WTC11 (cell line): ENCODE measurements at regions not wholly inside any gene's neighbourhood (a gene's known extent, or its start where the extent isn't known, plus 50 kb on each side); places are given as distances from the start of the nearest gene placed in this dataset.

Experiments used
- ATAC-seq: fragments of 200-7000 bp; cut with Tn5 transposase; 2 replicates; pipeline ENCODE4 v1.10.0; 2021; ENCODE audit warnings: mild to moderate bottlenecking, moderate library complexity
- CTCF ChIA-PET: fragments of 300-600 bp; sonication (Branson Sonifier 250); formaldehyde crosslinking; loops from one replicate; lab custom pipeline; 2021; ENCODE audit warnings: antibody characterized with exemption; lab: Charles Lee
- POLR2A ChIA-PET: fragments of 350-600 bp; sonication (Branson Sonifier 250); formaldehyde crosslinking; loops from one replicate; lab custom pipeline; 2021; ENCODE audit warnings: antibody characterized with exemption; lab: Charles Lee
- DNase-seq: peaks from one replicate; pipeline ENCODE4 v3.0.0; 2021; ENCODE audit warnings: low spot score
- H3K27ac Mint-ChIP-seq: 2 replicates; pipeline ENCODE4 v1.8.0; 2021; ENCODE audit warnings: mixed read lengths
- H3K27me3 Mint-ChIP-seq: 2 replicates; pipeline ENCODE4 v1.8.0; 2021; ENCODE audit warnings: low read depth, mild to moderate bottlenecking, moderate library complexity, mixed read lengths
- H3K36me3 Mint-ChIP-seq: 2 replicates; pipeline ENCODE4 v1.8.0; 2021; ENCODE audit warnings: mixed read lengths
- H3K4me1 Mint-ChIP-seq: 2 replicates; pipeline ENCODE4 v1.8.0; 2022; ENCODE audit warnings: mixed read lengths
- H3K4me3 Mint-ChIP-seq: 2 replicates; pipeline ENCODE4 v1.8.0; 2021; ENCODE audit warnings: mild to moderate bottlenecking, moderate library complexity, mixed read lengths
- H3K9me3 Mint-ChIP-seq: 2 replicates; pipeline ENCODE4 v1.8.0; 2021; ENCODE audit warnings: mixed read lengths
- ARID4B ChIP-seq: sonication (generic); formaldehyde crosslinking; IDR thresholded peaks from 2 replicates; pipeline ENCODE4 v1.8.0; 2023; ENCODE audit warnings: missing genetic modification reagents, mild to moderate bottlenecking, borderline replicate concordance
- CREB1 ChIP-seq: sonication (generic); formaldehyde crosslinking; IDR thresholded peaks from 2 replicates; pipeline ENCODE4 v1.8.0; 2023; ENCODE audit warnings: mild to moderate bottlenecking, missing genetic modification reagents
- CTCF ChIP-seq: fragments of 200-600 bp; IDR thresholded peaks from 2 replicates; pipeline ENCODE4 v1.8.0; 2022; ENCODE audit warnings: antibody characterized with exemption
- E2F5 ChIP-seq: sonication (generic); formaldehyde crosslinking; IDR thresholded peaks from 2 replicates; pipeline ENCODE4 v1.8.1; 2022; ENCODE audit warnings: mild to moderate bottlenecking, moderate library complexity, missing genetic modification reagents
- GRHL2 ChIP-seq: fragments of 250-450 bp; sonication (Bioruptor Pico); IDR thresholded peaks from 2 replicates; pipeline ENCODE4 v1.8.0; 2022; ENCODE audit warnings: mild to moderate bottlenecking, moderate library complexity; ENCODE audit not compliant: insufficient replicate concordance, severe bottlenecking
- IRF2 ChIP-seq: sonication (generic); formaldehyde crosslinking; IDR thresholded peaks from 2 replicates; pipeline ENCODE4 v1.8.0; 2022; ENCODE audit warnings: low read depth, missing genetic modification reagents, borderline replicate concordance
- JAZF1 ChIP-seq: fragments of 250-450 bp; sonication (Bioruptor Pico); IDR thresholded peaks from 2 replicates; pipeline ENCODE4 v1.9.0; 2021; ENCODE audit warnings: moderate library complexity, mild to moderate bottlenecking, inconsistent platforms
- NR2C2 ChIP-seq: sonication (generic); formaldehyde crosslinking; IDR thresholded peaks from 2 replicates; pipeline ENCODE4 v1.8.0; 2022; ENCODE audit warnings: mild to moderate bottlenecking, missing genetic modification reagents
- PRDM15 ChIP-seq: sonication (generic); formaldehyde crosslinking; IDR thresholded peaks from 2 replicates; pipeline ENCODE4 v1.8.0; 2022; ENCODE audit warnings: missing genetic modification reagents
- PREB ChIP-seq: sonication (generic); formaldehyde crosslinking; IDR thresholded peaks from 2 replicates; pipeline ENCODE4 v1.8.1; 2022; ENCODE audit warnings: mild to moderate bottlenecking, missing genetic modification reagents, moderate library complexity, borderline replicate concordance
- SMAD4 ChIP-seq: sonication (generic); formaldehyde crosslinking; IDR thresholded peaks from 2 replicates; pipeline ENCODE4 v1.8.0; 2022; ENCODE audit warnings: mild to moderate bottlenecking, missing genetic modification reagents
- SOX15 ChIP-seq: fragments of 250-450 bp; sonication (Bioruptor Pico); IDR thresholded peaks from 2 replicates; pipeline ENCODE4 v1.9.0; 2021; ENCODE audit warnings: mild to moderate bottlenecking
- STAT6 ChIP-seq: sonication (generic); formaldehyde crosslinking; conservative IDR thresholded peaks from 2 replicates; pipeline ENCODE4 v1.8.1; 2023; ENCODE audit warnings: mild to moderate bottlenecking, low read depth, missing genetic modification reagents, moderate library complexity
- TEAD1 ChIP-seq: sonication (generic); formaldehyde crosslinking; IDR thresholded peaks from 2 replicates; pipeline ENCODE4 v1.8.0; 2022; ENCODE audit warnings: mild to moderate bottlenecking, missing genetic modification reagents
- ZNF121 ChIP-seq: sonication (generic); formaldehyde crosslinking; IDR thresholded peaks from 2 replicates; pipeline ENCODE4 v1.8.0; 2023; ENCODE audit warnings: missing genetic modification reagents
- ZNF263 ChIP-seq: sonication (generic); formaldehyde crosslinking; IDR thresholded peaks from 2 replicates; pipeline ENCODE4 v1.8.1; 2022; ENCODE audit warnings: low read depth, mild to moderate bottlenecking, moderate library complexity, missing genetic modification reagents
- ZNF396 ChIP-seq: fragments of 250-450 bp; sonication (Bioruptor Pico); IDR thresholded peaks from 2 replicates; pipeline ENCODE4 v1.8.0; 2021; ENCODE audit warnings: mild to moderate bottlenecking, moderate library complexity, borderline replicate concordance
- ZNF671 ChIP-seq: fragments of 250-450 bp; sonication (Bioruptor Pico); IDR thresholded peaks from 2 replicates; pipeline ENCODE4 v1.8.0; 2021; ENCODE audit warnings: mild to moderate bottlenecking

GRCh38 chr6:94389218-94389617 is 969.9 kb upstream of the EPHA7 start:
- Mint-ChIP-seq H3K36me3 (no peaks in the 10 kb centered on the region), H3K27ac (no peak overlapping the region), H3K4me1 (no peaks in the 10 kb centered on the region), H3K4me3 (no peak overlapping the region), H3K27me3 (no peaks in the 10 kb centered on the region), H3K9me3 (no peaks in the 10 kb centered on the region)
- POLR2A ChIA-PET, result no interaction called here
- ATAC-seq, result no peak
- no peak for DNase-seq
- no peak for TF ChIP-seq CREB1 (CRISPR knock-in tag)
- TF ChIP-seq, all 79 proteins: peak for 0
- CTCF ChIA-PET, result no interaction called here

- ATAC-seq (no peak), DNase-seq (no peak)
- H3K4me1 Mint-ChIP-seq, result peaks cover 6% of the 10 kb centered on the region
- H3K27ac Mint-ChIP-seq, result no peak overlapping the region
- POLR2A ChIA-PET, result no interaction called here
- peaks cover 4% of the 10 kb centered on the region for H3K9me3 Mint-ChIP-seq
- TF ChIP-seq ZNF121 (CRISPR knock-in tag), result no peak
- TF ChIP-seq E2F5 (CRISPR knock-in tag), result no peak
- no peak for TF ChIP-seq CTCF
- no peak for TF ChIP-seq ARID4B (CRISPR knock-in tag)
- TF ChIP-seq ZNF671 (CRISPR knock-in tag), result no peak
- no peak for TF ChIP-seq GRHL2 (CRISPR knock-in tag)
- TF ChIP-seq TEAD1 (CRISPR knock-in tag), result no peak
- no peak for TF ChIP-seq IRF2 (CRISPR knock-in tag)
- no peak for TF ChIP-seq JAZF1 (CRISPR knock-in tag)
- TF ChIP-seq SOX15 (CRISPR knock-in tag), result no peak
- no peak for TF ChIP-seq PREB
- no peak for TF ChIP-seq ZNF263
- TF ChIP-seq SMAD4 (CRISPR knock-in tag), result no peak
- no peaks in the 10 kb centered on the region for H3K36me3 Mint-ChIP-seq
- CTCF ChIA-PET, result no interaction called here
- H3K4me3 Mint-ChIP-seq, result no peak overlapping the region
- no peaks in the 10 kb centered on the region for H3K27me3 Mint-ChIP-seq
These were observed 958.5 kb upstream of the EPHA7 start for GRCh38 chr6:94377835-94378234.

- ChIA-PET POLR2A (no interaction called here), CTCF (no interaction called here)
- H3K27me3 Mint-ChIP-seq, result no peaks in the 10 kb centered on the region
- H3K36me3 Mint-ChIP-seq, result no peaks in the 10 kb centered on the region
- DNase-seq, result no peak
- H3K4me3 Mint-ChIP-seq, result no peak overlapping the region
- H3K4me1 Mint-ChIP-seq, result peaks cover 6% of the 10 kb centered on the region
- H3K9me3 Mint-ChIP-seq, result peaks cover 4% of the 10 kb centered on the region
- no peak for ATAC-seq
- no peak overlapping the region for H3K27ac Mint-ChIP-seq
- no peak for TF ChIP-seq ZNF396 (CRISPR knock-in tag)
- TF ChIP-seq STAT6 (CRISPR knock-in tag), result no peak
- no peak for TF ChIP-seq NR2C2 (CRISPR knock-in tag)
- no peak for TF ChIP-seq PRDM15
These were observed 957.5 kb upstream of the EPHA7 start for GRCh38 chr6:94376876-94377275.
